DND-41 (cell line): ENCODE measurements at regions not wholly inside any gene's neighbourhood (a gene's known extent, or its start where the extent isn't known, plus 50 kb on each side); places are given as distances from the start of the nearest gene placed in this dataset.

Experiments
- CTCF ChIP-seq: IDR thresholded peaks from 2 replicates; pipeline ENCODE4 v1.5.1; 2012; ENCODE audit warnings: borderline replicate concordance, low read length, moderate library complexity, mild to moderate bottlenecking; ENCODE audit not compliant: poor library complexity, severe bottlenecking; ENCODE audit errors: extremely low read depth
- EZH2 ChIP-seq: IDR thresholded peaks from 3 replicates; pipeline ENCODE4 v1.6.1; 2012; ENCODE audit warnings: borderline replicate concordance, low read depth, mild to moderate bottlenecking, moderate library complexity, low read length, inconsistent platforms; ENCODE audit not compliant: severe bottlenecking

DNA sequence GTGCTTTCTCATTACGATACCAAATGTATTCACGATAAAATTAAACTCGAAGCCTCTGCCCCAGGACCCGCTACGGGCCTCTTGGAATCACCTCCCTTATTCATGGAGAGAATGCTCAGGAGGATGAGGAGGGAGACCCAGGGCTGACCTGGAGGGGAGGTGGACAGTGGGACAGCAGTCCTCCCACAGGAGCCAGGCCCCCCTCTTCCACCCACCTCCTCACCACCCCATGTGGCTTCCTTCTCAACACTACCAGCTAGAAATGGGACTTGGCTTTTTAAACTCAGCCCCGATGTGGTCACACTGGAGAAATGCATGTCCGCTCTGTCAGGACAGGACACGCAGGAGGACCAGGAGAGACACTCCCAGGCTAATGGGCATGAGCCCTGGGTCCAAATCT is 147.9 kb upstream of the ID2 start:
- TF ChIP-seq CTCF (no peak), EZH2 (no peak)
